ENCODE measurements at regions not wholly inside any gene's neighbourhood (a gene's known extent, or its start where the extent isn't known, plus 50 kb on each side); places are given as distances from the start of the nearest gene placed in this dataset.

DNA sequence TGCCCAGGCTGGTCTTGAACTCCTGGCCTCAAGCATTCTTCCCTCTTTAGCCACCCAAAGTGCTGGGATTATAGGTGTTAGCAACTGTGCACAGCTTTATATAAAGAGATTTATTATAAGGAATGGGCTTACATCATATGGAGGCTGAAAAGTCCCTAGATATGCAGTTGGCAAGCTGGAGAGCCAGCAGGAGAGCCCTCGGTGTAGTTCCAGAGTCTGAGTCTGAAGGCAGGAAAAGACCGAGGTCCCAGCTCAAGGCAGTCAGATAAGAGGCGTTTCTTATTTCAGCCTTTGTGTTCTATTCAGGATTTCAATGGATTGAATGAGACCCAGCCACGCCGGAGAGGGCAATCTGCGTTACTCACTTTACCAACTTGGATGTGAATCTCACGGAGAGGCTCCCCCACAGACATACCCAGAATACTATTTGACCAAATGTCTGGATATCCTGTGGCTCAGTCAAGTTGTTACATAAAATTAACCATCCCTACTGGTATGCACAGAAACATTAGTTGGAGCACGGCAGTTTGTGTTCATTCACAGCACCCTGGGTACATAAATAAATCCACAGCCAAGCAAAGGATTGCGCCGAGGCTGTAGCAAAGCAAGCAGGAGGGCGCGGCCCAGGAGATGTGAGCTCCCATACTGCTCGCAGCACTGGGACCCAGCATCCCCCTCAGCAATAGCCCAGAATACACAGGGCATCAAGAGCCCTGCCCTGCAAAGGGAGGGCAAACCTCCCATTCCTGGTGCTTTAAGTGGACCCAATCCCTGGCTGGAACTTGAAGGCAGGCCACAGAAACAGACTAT is 158.4 kb upstream of the ZNF32 start:
- Histone ChIP-seq H3K27me3 (no peaks in the 10 kb centered on the region), H3K27ac (no peak overlapping the region), H3K9me3 (no peaks in the 10 kb centered on the region), H3K4me1 (peaks cover 0 to 4% (median 3%) of the 10 kb centered on the region in 3 donors), H3K4me3 (no peak overlapping the region), H3K36me3 (no peaks in the 10 kb centered on the region)
- intact Hi-C loops (cut with DNase I): no loop called here
- TF ChIP-seq POLR2A (IDR thresholded peaks at IDR 0.05): no peak
- TF ChIP-seq, protein P1, sequence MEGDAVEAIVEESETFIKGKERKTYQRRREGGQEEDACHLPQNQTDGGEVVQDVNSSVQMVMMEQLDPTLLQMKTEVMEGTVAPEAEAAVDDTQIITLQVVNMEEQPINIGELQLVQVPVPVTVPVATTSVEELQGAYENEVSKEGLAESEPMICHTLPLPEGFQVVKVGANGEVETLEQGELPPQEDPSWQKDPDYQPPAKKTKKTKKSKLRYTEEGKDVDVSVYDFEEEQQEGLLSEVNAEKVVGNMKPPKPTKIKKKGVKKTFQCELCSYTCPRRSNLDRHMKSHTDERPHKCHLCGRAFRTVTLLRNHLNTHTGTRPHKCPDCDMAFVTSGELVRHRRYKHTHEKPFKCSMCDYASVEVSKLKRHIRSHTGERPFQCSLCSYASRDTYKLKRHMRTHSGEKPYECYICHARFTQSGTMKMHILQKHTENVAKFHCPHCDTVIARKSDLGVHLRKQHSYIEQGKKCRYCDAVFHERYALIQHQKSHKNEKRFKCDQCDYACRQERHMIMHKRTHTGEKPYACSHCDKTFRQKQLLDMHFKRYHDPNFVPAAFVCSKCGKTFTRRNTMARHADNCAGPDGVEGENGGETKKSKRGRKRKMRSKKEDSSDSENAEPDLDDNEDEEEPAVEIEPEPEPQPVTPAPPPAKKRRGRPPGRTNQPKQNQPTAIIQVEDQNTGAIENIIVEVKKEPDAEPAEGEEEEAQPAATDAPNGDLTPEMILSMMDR (IDR thresholded peaks at IDR 0.05): no peak
- DNase-seq: no peak
- WGBS, 2 donors: 79 to 80% methylated on average over 7 to 10 of the region's 13 CpGs

DNA sequence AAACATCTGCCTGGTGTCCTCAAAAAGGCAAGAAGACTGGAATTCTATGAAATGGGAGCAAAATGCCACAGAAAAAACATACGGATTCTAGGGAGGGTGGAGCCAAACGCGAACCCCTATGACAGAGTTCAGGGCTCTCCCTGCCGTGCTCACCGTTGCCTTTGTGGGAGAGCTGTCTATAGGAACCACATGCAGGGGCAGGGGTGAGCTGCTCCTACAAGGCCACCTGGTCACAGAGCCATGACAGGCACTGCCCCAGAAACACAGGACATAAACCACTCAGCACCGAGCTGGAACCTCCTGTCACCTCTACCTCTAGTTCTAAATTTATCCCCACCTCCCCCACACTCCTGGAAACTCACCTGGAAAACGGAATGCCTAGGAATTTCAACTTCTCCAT is 155.1 kb upstream of the ZNF32 start:
- DNase-seq: no peak
- H3K4me1 ChIP-seq: peaks cover 0 to 4% (median 0%) of the 10 kb centered on the region in 3 donors
- 48 to 60% methylated on average over 7 of the region's 7 CpGs for WGBS, 2 donors
- H3K27me3 ChIP-seq: no peaks in the 10 kb centered on the region
- H3K36me3 ChIP-seq: no peaks in the 10 kb centered on the region
- intact Hi-C loops (cut with DNase I): no loop called here
- no peak overlapping the region for H3K27ac ChIP-seq
- H3K9me3 ChIP-seq: no peaks in the 10 kb centered on the region
- no peak overlapping the region for H3K4me3 ChIP-seq
- TF ChIP-seq, protein P1 (IDR thresholded peaks at IDR 0.05): no peak
- no peak for TF ChIP-seq POLR2A (IDR thresholded peaks at IDR 0.05)

DNA sequence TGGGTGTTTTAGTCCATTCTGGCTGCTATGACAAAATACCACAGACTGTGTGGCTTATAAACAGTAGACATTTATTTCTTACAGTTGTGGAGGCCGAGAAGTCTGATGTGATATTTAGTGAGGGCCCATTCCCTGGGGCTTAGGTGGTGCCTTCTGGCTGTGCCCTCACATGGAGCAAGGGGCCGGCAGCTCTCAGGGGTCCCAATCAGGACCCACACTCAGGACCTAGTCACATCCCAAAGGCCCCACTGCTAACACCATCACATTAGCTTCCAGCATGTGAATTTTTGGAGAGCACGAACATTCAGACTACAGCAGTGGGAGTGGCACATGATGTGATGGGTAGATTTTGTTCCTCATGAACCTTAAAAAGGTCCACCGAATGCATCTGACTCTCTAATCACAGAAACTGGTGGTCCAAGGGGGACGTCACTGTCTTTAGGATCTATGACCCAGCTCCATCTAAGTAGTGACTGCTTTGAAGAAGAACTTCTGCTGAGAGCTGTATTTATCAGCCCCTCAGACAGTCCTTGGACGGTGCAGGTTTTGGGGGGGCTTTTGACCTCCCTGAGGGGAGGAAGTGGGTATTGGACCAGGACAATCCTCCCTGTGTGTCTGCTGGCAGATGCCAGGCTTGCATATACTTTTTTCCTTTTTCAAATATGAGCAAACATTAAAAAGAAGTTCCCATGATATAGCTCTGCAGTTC is 154.5 kb upstream of the ZNF32 start:
- H3K27me3 ChIP-seq: no peaks in the 10 kb centered on the region
- no peak overlapping the region for H3K4me3 ChIP-seq
- peaks cover 0 to 4% (median 0%) of the 10 kb centered on the region in 3 donors for H3K4me1 ChIP-seq
- DNase-seq: no peak
- intact Hi-C loops (cut with DNase I): no loop called here
- H3K36me3 ChIP-seq: no peaks in the 10 kb centered on the region
- no peaks in the 10 kb centered on the region for H3K9me3 ChIP-seq
- TF ChIP-seq POLR2A (IDR thresholded peaks at IDR 0.05): no peak
- TF ChIP-seq, protein P1 (IDR thresholded peaks at IDR 0.05): no peak
- H3K27ac ChIP-seq: no peak overlapping the region
- WGBS, 2 donors: 83% methylated on average over 5 to 6 of the region's 6 CpGs

DNA sequence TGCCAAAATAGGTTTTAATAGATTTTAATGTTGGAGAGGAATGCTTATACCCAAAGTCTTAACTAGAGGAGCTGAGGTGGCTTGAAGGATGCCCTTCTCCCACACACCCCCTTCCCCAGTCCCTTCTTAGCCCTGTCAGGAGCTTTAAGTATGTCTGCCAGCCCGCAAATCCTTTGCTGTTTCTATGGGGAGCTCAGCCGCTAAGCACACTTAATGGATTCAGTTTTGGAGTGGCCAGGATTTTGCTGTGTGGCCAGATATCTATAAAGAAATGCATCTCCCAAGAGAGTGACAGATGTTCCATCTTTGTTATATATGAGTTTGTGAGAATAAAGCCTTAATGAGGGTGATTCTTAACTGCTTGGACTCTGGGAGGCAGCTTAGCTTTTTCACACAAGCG is 152.9 kb upstream of the ZNF32 start:
- Histone ChIP-seq H3K27ac (no peak overlapping the region), H3K4me1 (no peaks in the 10 kb centered on the region), H3K36me3 (no peaks in the 10 kb centered on the region), H3K9me3 (no peaks in the 10 kb centered on the region), H3K4me3 (no peak overlapping the region), H3K27me3 (no peaks in the 10 kb centered on the region)
- intact Hi-C loops (cut with DNase I): no loop called here
- 82 to 97% methylated on average over 3 of the region's 3 CpGs for WGBS, 2 donors
- DNase-seq: no peak
- TF ChIP-seq POLR2A (IDR thresholded peaks at IDR 0.05): no peak
- TF ChIP-seq, protein P1 (IDR thresholded peaks at IDR 0.05): no peak

DNA sequence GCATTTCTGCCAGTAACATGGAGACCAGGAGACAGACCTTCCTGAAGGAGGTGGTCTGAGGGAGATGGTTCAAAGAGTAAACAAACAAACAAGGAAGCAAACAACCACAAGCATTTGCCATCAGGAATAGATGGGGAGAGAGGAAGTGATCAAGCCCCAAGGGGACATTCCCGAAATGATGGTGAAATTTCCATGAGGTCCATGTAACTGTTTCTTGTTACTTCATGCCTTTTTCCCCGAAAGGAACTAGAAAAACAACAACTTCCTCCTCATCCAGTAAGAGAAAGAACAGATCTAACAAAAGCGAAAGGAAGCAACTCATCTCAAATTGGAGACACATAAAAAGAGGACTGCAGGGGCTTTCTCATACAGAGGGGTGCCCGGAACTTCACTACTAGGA is 152.5 kb upstream of the ZNF32 start:
- Histone ChIP-seq H3K27me3 (no peaks in the 10 kb centered on the region), H3K4me1 (no peaks in the 10 kb centered on the region), H3K36me3 (no peaks in the 10 kb centered on the region), H3K27ac (no peak overlapping the region), H3K9me3 (no peaks in the 10 kb centered on the region), H3K4me3 (no peak overlapping the region)
- WGBS, 2 donors: 57 to 69% methylated on average over 4 of the region's 4 CpGs
- TF ChIP-seq, protein P1 (IDR thresholded peaks at IDR 0.05): no peak
- no peak for TF ChIP-seq POLR2A (IDR thresholded peaks at IDR 0.05)
- no peak for DNase-seq
- intact Hi-C loops (cut with DNase I): no loop called here
